ENCODE measurements at regions not wholly inside any gene's neighbourhood (a gene's known extent, or its start where the extent isn't known, plus 50 kb on each side); places are given as distances from the start of the nearest gene placed in this dataset.

GRCh38 chr22:25390297-25391240 lies 171.1 kb downstream of the CRYBB2 start:
- TF ChIP-seq POLR2AphosphoS5 (IDR thresholded peaks at IDR 0.05; ENCODE audit: borderline replicate concordance, low read depth, low read length) (no peak), FOXP2 (optimal IDR thresholded peaks at IDR 0.05; ENCODE audit: control extremely low read depth, extremely low read length, insufficient read depth) (no peak)
